NCI-H187 treated with DMSO at 0.1 percent for 48 hours (cell line): ENCODE measurements at regions not wholly inside any gene's neighbourhood (a gene's known extent, or its start where the extent isn't known, plus 50 kb on each side); places are given as distances from the start of the nearest gene placed in this dataset.

Experiments
- DNase-seq: peaks from one replicate; lab custom pipeline; 2025; lab: John Stamatoyannopoulos, UW

- no peak for DNase-seq
These were observed 339.8 kb downstream of the FRK start for GRCh38 chr6:115720900-115721299.

GRCh38 chr6:115717472-115717871 is 343.2 kb downstream of the FRK start:
- DNase-seq = no peak

GRCh38 chr6:115717062-115717461 is 343.6 kb downstream of the FRK start:
- DNase-seq = no peak

- DNase-seq = no peak
These were observed 348.3 kb downstream of the FRK start for GRCh38 chr6:115712291-115712961.

GRCh38 chr6:115708850-115709249 is 351.8 kb downstream of the FRK start:
- no peak for DNase-seq

GRCh38 chr6:115706981-115707380 is 353.7 kb downstream of the FRK start:
- no peak for DNase-seq

- no peak for DNase-seq
These were observed 354.4 kb downstream of the FRK start for GRCh38 chr6:115706324-115706723.

GRCh38 chr6:115704028-115704427 is 356.7 kb downstream of the FRK start:
- DNase-seq = no peak

- no peak for DNase-seq
These were observed 369.3 kb downstream of the FRK start for GRCh38 chr6:115691433-115691832.

- no peak for DNase-seq
These were observed 369.8 kb downstream of the FRK start for GRCh38 chr6:115690854-115691253.

GRCh38 chr6:115681978-115682775 is 378.5 kb downstream of the FRK start:
- no peak for DNase-seq

GRCh38 chr6:115680621-115681020 is 380.1 kb downstream of the FRK start:
- DNase-seq = no peak

GRCh38 chr6:115677198-115677597 is 383.5 kb downstream of the FRK start:
- DNase-seq = no peak

GRCh38 chr6:115675443-115675842 is 385.2 kb downstream of the FRK start:
- DNase-seq = no peak

- no peak for DNase-seq
These were observed 391.9 kb downstream of the FRK start for GRCh38 chr6:115668781-115669180.

- DNase-seq = no peak
These were observed 392.5 kb downstream of the FRK start for GRCh38 chr6:115668211-115668610.

GRCh38 chr6:115667478-115668026 is 393.1 kb downstream of the FRK start:
- DNase-seq = no peak

GRCh38 chr6:115666997-115667396 is 393.7 kb downstream of the FRK start:
- no peak for DNase-seq

- DNase-seq = no peak
These were observed 395.4 kb downstream of the FRK start for GRCh38 chr6:115665310-115665709.

- DNase-seq = no peak
These were observed 397.0 kb downstream of the FRK start for GRCh38 chr6:115663681-115664080.

- DNase-seq = no peak
These were observed 416.9 kb downstream of the FRK start for GRCh38 chr6:115643762-115644161.

- no peak for DNase-seq
These were observed 425.8 kb downstream of the FRK start for GRCh38 chr6:115634887-115635286.

GRCh38 chr6:115634131-115634530 is 426.6 kb downstream of the FRK start:
- no peak for DNase-seq
